Coronary artery (tissue), 2 donors: ENCODE measurements at regions not wholly inside any gene's neighbourhood (a gene's known extent, or its start where the extent isn't known, plus 50 kb on each side); places are given as distances from the start of the nearest gene placed in this dataset.

Experiments
- DNase-seq: peaks from one replicate; pipeline ENCODE4 v3.0.0-alpha.2; 2017; ENCODE audit warnings: low spot score
- H3K27ac ChIP-seq, 2 donors: fragments of 200-600 bp; sonication (generic); one replicate each; pipeline ENCODE4 v1.5.1; 2016 to 2019
- H3K4me3 ChIP-seq: fragments of 200-600 bp; sonication (generic); 2 replicates; pipeline ENCODE4 v1.5.1; 2016; ENCODE audit warnings: mild to moderate bottlenecking, moderate library complexity
- TF ChIP-seq, protein P1 (sequence below): fragments of 200-600 bp; sonication (generic); IDR thresholded peaks from one replicate; pipeline ENCODE4 v1.5.1; 2019; ENCODE audit warnings: antibody characterized with exemption

DNA sequence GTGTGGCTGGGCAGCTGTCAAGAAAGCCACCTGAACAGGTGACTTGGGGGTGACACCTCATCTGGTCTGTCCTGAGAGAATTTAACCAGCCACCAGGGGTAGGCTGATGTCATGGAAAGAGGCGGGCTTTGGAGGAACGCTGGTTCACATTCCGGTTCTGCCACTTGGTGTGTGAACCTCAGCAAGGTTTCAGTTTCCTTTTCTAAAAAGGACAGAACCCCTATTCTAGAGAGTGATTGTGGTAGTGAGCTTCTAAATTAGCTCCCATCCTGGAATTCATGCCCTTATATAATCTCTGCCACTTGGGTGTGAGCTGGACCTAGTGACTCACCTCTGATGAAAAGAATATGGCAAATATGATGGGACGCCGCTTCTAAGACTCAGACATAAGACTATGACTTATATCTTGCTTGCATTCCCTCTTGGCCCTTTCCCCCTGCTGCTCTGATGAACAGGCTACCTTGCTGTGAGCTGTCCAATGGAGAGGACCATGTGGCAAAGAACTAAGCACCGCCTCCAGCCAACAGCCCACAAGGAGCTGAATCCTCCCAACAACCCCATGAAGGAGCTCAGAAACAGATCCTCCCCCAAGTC is 332.1 kb downstream of the RRAGC start:
- TF ChIP-seq, protein P1, sequence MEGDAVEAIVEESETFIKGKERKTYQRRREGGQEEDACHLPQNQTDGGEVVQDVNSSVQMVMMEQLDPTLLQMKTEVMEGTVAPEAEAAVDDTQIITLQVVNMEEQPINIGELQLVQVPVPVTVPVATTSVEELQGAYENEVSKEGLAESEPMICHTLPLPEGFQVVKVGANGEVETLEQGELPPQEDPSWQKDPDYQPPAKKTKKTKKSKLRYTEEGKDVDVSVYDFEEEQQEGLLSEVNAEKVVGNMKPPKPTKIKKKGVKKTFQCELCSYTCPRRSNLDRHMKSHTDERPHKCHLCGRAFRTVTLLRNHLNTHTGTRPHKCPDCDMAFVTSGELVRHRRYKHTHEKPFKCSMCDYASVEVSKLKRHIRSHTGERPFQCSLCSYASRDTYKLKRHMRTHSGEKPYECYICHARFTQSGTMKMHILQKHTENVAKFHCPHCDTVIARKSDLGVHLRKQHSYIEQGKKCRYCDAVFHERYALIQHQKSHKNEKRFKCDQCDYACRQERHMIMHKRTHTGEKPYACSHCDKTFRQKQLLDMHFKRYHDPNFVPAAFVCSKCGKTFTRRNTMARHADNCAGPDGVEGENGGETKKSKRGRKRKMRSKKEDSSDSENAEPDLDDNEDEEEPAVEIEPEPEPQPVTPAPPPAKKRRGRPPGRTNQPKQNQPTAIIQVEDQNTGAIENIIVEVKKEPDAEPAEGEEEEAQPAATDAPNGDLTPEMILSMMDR, result no peak
- DNase-seq, result no peak
- Histone ChIP-seq H3K4me3 (no peak overlapping the region), H3K27ac (no peak overlapping the region)

DNA sequence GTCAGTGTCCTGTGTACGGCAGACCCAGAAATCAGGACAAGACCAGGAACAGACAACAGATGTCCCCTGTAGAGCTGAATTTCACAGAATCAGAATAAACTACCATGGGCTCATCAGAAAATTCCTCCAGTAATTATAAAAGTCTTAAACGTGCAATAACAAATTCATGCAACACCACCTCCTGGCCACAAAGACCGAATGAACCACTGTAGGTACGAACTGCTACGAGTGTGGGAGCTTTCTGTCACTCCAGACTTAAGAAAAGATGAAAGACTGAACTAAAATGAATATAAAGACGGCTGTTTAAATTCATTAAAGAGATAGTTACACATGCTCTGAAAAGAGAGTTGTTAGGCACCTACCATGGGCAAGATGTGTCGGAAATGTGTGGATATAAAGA is 333.5 kb downstream of the RRAGC start:
- DNase-seq, result no peak
- H3K4me3 ChIP-seq, result no peak overlapping the region
- H3K27ac ChIP-seq, result no peak overlapping the region
- TF ChIP-seq, protein P1, result no peak

DNA sequence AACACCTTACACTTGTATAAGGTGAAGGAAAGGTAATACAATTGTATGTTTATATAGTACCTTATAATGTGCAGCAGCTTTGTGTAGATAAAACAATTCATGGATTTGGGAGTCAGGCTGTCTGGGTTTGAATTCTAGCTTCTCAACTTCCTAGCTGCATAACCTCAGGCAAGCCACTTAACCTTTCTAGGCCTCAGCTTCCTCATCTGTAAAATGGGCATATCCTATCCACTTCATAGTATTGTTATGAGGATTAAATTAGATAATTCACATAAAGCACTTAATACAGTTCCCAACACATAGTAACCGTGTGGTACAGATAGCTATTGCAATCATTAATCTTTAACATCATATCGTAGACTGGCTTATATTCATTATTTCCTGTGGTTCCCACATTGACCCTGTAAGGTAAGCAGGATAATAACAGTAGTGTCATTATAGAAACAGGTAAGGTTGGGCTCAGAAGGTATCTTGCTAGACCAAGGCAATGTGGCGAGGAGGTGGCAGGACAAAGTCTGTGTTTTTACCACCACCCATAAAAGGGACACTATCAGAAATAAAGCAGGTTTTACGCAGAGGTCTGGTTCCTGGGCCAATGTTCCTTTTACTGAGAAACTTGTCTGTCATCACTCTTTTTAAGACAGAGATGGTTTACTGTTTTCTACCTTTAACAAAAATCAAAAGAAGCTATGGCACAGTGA is 334.1 kb downstream of the RRAGC start:
- no peak overlapping the region for H3K27ac ChIP-seq
- no peak for DNase-seq
- TF ChIP-seq, protein P1, result no peak
- no peak overlapping the region for H3K4me3 ChIP-seq

DNA sequence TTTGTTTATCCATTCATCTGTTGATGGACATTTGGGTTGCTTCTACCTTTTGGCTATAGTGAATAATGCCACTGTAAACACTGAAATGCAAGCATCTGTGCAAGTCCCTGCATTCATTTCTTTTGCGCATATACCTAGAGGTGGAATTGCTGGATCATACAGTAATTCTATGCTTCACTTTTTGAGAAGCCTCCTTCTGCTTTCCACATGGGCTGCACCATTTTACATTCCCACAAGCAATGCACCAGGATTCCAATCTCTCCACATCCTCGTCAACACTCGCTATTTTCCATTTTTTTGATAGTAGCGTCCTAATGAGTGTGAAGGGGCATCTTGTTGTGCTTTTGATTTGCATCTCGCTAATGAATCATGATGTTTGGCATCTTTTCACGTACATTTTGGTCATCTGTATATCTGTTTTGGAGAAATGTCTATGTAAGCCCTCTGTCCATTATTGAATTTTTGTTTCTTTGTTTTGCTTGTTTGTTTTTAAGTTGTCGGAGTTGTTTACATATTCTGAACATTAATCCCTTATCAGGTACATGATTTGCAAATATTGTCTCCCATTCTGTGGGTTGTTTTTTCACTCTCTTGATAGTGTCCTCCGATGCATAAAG is 335.4 kb downstream of the RRAGC start:
- Histone ChIP-seq H3K4me3 (no peak overlapping the region), H3K27ac (no peak overlapping the region)
- TF ChIP-seq, protein P1, result no peak
- DNase-seq, result no peak

DNA sequence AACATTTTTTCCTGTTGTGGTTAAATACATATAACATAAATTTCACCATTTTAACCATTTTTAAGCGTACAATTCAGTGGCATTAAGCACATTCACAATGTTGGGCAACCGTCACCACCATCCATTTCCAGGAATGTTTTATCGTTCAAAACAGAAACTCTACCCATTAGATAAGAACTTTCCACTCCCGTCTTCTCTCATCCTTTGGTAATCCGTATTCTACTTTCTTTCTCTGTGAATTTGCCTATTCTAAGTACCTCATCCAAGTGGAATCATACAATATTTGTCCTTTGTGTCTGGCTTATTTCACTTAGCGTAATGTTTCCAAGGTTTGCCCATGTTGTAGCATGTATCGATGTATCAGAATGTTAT is 336.0 kb downstream of the RRAGC start:
- no peak for DNase-seq
- Histone ChIP-seq H3K4me3 (no peak overlapping the region), H3K27ac (no peak overlapping the region)
- TF ChIP-seq, protein P1, result no peak

DNA sequence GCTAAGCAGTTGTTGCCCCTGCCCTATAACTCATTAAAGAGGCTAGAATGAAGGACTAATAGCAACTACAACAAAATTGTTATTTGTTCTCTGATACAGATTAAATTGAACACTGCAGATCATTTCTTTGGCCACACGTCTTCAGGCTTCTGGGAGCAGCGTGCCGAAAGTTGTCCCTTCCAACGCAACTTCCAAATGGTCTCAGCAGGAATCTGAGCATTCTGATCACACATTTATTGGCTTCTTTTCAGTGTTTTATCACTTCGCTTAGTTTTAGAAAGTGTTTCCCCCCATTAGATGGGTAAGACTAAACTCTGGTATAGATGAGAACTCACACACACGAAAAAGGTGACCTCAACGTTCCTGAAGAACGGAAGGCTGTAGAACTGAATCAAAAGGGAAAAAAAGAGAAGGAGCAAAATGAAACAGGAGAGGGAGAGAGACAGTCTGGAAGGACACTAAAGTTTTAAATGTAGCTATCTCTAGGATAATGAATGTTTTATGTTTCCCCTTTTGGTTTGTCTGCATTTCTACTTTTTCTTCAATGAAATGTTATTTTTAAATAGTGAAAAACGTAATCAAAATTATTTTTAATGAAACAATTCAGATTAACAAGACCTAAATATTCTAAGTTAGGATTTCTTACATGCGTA is 336.5 kb downstream of the RRAGC start:
- DNase-seq, result no peak
- TF ChIP-seq, protein P1, result no peak
- H3K27ac ChIP-seq, result no peak overlapping the region
- no peak overlapping the region for H3K4me3 ChIP-seq
